ENCODE measurements at regions not wholly inside any gene's neighbourhood (a gene's known extent, or its start where the extent isn't known, plus 50 kb on each side); places are given as distances from the start of the nearest gene placed in this dataset.

DNA sequence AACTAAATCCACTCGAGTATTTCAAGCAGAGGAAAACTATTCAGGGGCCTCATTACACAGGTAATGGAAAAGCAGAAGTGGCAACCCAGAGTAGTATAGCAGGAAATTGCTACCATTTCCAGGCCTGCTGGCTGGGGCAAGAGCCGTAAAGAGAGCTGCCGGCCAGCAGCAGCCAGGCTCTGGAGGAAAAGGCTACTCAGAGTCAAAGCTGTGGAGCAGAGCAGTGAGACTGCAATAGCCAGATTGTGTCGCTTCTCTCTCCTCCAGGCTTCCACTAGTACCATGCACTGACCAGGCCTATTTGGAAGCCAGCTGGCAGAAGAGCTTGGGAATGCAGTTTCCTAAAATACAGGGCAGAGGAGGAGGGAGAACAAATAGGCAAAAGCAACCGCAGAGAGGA lies 155.5 kb downstream of the OMA1 start:
- H3K27me3 Mint-ChIP-seq: no peaks in the 10 kb centered on the region
- TF ChIP-seq, protein P1, sequence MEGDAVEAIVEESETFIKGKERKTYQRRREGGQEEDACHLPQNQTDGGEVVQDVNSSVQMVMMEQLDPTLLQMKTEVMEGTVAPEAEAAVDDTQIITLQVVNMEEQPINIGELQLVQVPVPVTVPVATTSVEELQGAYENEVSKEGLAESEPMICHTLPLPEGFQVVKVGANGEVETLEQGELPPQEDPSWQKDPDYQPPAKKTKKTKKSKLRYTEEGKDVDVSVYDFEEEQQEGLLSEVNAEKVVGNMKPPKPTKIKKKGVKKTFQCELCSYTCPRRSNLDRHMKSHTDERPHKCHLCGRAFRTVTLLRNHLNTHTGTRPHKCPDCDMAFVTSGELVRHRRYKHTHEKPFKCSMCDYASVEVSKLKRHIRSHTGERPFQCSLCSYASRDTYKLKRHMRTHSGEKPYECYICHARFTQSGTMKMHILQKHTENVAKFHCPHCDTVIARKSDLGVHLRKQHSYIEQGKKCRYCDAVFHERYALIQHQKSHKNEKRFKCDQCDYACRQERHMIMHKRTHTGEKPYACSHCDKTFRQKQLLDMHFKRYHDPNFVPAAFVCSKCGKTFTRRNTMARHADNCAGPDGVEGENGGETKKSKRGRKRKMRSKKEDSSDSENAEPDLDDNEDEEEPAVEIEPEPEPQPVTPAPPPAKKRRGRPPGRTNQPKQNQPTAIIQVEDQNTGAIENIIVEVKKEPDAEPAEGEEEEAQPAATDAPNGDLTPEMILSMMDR (IDR thresholded peaks at IDR 0.05): no peak
- no peaks in the 10 kb centered on the region for H3K4me1 Mint-ChIP-seq (ENCODE audit: low read depth)
- ATAC-seq: no peak
- no peaks in the 10 kb centered on the region for H3K9me3 Mint-ChIP-seq
- no peak overlapping the region for H3K4me3 Mint-ChIP-seq
- CTCF ChIA-PET: no interaction called here
- no peaks in the 10 kb centered on the region for H3K36me3 Mint-ChIP-seq (ENCODE audit: low read depth)
- intact Hi-C loops (cut with micrococcal nuclease): no loop called here
- no peak for DNase-seq
- POLR2A ChIA-PET: no interaction called here
- no peak overlapping the region for H3K27ac Mint-ChIP-seq

DNA sequence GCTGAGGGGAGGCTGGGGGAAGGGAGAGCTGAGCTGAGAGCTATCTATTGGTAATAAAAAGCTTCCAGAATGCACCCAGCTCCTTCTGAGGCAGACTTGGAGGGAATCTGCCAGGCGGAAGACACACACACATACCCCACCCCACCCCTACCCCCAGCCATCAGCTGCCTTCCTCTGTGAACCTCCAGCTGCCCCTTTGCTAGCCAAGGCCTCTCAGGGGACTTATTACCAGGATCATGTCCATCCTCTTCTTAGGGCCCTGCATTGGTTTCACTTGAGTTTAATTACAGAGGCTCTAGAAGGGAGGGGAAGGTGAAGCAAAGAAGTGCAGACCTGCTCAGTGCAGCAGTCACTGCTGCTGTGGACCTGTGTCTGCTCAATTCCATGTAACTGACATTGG lies 156.4 kb downstream of the OMA1 start:
- no peak for DNase-seq
- Mint-ChIP-seq H3K27me3 (no peaks in the 10 kb centered on the region), H3K9me3 (no peaks in the 10 kb centered on the region), H3K4me3 (no peak overlapping the region), H3K4me1 (ENCODE audit: low read depth) (no peaks in the 10 kb centered on the region), H3K27ac (no peak overlapping the region), H3K36me3 (ENCODE audit: low read depth) (no peaks in the 10 kb centered on the region)
- no peak for ATAC-seq
- TF ChIP-seq, protein P1 (IDR thresholded peaks at IDR 0.05): no peak
- POLR2A ChIA-PET: interaction anchor here (0.7 kb wide), 1 partner anchor 335 kb away, joined by 3 read pairs; no protein-coding TSS in a partner anchor
- CTCF ChIA-PET: no interaction called here
- intact Hi-C loops (cut with micrococcal nuclease): no loop called here

DNA sequence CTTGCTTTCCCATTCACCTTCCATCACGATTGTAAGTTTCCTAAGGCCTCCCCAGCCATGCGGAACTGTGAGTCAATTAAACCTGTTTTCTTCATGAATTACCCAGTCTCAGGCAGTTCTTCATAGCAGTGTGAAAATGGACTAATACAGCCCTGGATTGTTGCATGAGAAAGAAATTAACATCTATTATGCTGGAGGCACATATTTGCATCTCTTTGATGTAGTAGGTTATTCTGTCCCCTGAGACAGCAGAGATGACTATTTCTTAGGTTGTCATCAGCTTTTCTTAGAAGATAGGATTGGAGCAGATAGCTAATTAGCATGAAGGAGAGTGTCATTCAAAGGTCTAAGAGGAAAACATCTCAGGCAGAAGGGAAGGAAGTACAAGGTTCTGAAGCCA lies 166.2 kb downstream of the OMA1 start:
- Mint-ChIP-seq H3K9me3 (peaks cover 5% of the 10 kb centered on the region), H3K27ac (no peak overlapping the region), H3K27me3 (no peaks in the 10 kb centered on the region), H3K4me3 (no peak overlapping the region), H3K4me1 (ENCODE audit: low read depth) (no peaks in the 10 kb centered on the region), H3K36me3 (ENCODE audit: low read depth) (no peaks in the 10 kb centered on the region)
- POLR2A ChIA-PET: no interaction called here
- CTCF ChIA-PET: no interaction called here
- TF ChIP-seq, protein P1 (IDR thresholded peaks at IDR 0.05): no peak
- DNase-seq (no peak), ATAC-seq (no peak)
- intact Hi-C loops (cut with micrococcal nuclease): no loop called here

DNA sequence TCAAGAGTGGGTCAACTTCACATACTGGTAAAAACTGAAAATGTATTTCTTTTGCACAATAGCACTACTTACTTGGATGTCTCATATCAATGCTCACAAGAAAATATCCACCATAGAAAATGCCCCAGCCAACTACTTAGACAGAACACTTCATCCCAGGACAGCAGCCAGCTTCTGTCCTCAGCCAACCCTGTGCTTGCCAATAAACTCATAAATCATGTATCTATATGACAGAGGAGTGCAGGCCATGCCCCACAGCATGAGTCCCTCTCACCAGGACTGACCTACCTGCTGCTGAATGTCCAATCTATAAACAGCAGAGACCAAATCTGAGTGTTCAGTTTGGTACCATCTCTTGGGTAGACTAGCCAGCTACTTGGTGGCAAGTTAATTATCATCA lies 179.3 kb downstream of the OMA1 start:
- no peaks in the 10 kb centered on the region for H3K4me1 Mint-ChIP-seq (ENCODE audit: low read depth)
- ATAC-seq (no peak), DNase-seq (no peak)
- H3K27ac Mint-ChIP-seq: no peak overlapping the region
- no peaks in the 10 kb centered on the region for H3K27me3 Mint-ChIP-seq
- ChIA-PET CTCF (no interaction called here), POLR2A (interaction anchor here (0.6 to 1.1 kb wide), 2 partner anchors 29 to 98 kb away, joined by 3 read pairs; no protein-coding TSS in a partner anchor)
- TF ChIP-seq, protein P1 (IDR thresholded peaks at IDR 0.05): no peak
- no peak overlapping the region for H3K4me3 Mint-ChIP-seq
- intact Hi-C loops (cut with micrococcal nuclease): no loop called here
- no peaks in the 10 kb centered on the region for H3K36me3 Mint-ChIP-seq (ENCODE audit: low read depth)
- H3K9me3 Mint-ChIP-seq: peaks cover 2% of the 10 kb centered on the region

DNA sequence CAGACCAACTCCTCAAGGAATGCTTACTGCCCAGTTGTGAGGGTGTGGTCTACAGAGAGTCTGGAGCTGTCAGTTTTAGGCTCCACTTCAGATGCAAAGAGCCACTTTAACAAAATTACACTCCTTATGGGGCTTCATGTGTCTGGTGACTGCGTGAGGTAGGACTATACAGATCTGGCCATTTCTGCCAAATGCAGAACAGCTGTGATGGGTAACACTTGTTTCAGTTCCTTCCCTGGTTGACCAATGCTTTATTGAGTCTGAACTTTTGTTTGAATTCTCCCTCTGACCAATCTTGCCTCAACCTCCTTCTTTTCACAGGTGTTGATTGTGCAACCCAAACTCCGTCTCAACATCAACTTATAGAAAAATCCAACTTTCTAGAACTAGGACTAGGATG lies 181.2 kb downstream of the OMA1 start:
- H3K36me3 Mint-ChIP-seq (ENCODE audit: low read depth): no peaks in the 10 kb centered on the region
- CTCF ChIA-PET: interaction anchor here (1.3 kb wide), 1 partner anchor 151 kb away, joined by 3 read pairs; no protein-coding TSS in a partner anchor
- ATAC-seq: no peak
- DNase-seq: no peak
- intact Hi-C loops (cut with micrococcal nuclease): no loop called here
- H3K4me1 Mint-ChIP-seq (ENCODE audit: low read depth): peaks cover 2% of the 10 kb centered on the region
- no peak overlapping the region for H3K4me3 Mint-ChIP-seq
- H3K27ac Mint-ChIP-seq: no peak overlapping the region
- TF ChIP-seq, protein P1 (IDR thresholded peaks at IDR 0.05): no peak
- no peaks in the 10 kb centered on the region for H3K27me3 Mint-ChIP-seq
- H3K9me3 Mint-ChIP-seq: no peaks in the 10 kb centered on the region
- POLR2A ChIA-PET: no interaction called here
